Choroid plexus epithelial cell (primary cell): ENCODE measurements at regions not wholly inside any gene's neighbourhood (a gene's known extent, or its start where the extent isn't known, plus 50 kb on each side); places are given as distances from the start of the nearest gene placed in this dataset.

Experiments used
- DNase-seq: peaks from one replicate; pipeline ENCODE4 v3.0.0-alpha.2; 2010; ENCODE audit warnings: low read depth
- H3K4me3 ChIP-seq: 2 replicates; pipeline ENCODE4 v1.5.1; 2011; ENCODE audit warnings: low read depth, mild to moderate bottlenecking, control low read depth, low read length, moderate library complexity
- CTCF ChIP-seq: conservative IDR thresholded peaks from 2 replicates; pipeline ENCODE4 v1.5.1; 2011; ENCODE audit warnings: low read depth, mild to moderate bottlenecking, control low read depth, inconsistent platforms, low read length, moderate library complexity

GRCh38 chr1:117719004-117719403 lies 113.2 kb downstream of the TENT5C start:
- no peak overlapping the region for H3K4me3 ChIP-seq
- no peak for DNase-seq
- TF ChIP-seq CTCF, result no peak

GRCh38 chr1:117732065-117732797 lies 126.4 kb downstream of the TENT5C start:
- TF ChIP-seq CTCF, result no peak
- no peak for DNase-seq
- H3K4me3 ChIP-seq, result no peak overlapping the region

GRCh38 chr1:117732956-117733355 lies 127.1 kb downstream of the TENT5C start:
- no peak for DNase-seq
- no peak for TF ChIP-seq CTCF
- no peak overlapping the region for H3K4me3 ChIP-seq

GRCh38 chr1:117734403-117734802 lies 128.6 kb downstream of the TENT5C start:
- no peak for TF ChIP-seq CTCF
- no peak overlapping the region for H3K4me3 ChIP-seq
- DNase-seq, result no peak

GRCh38 chr1:117735045-117735992 lies 129.5 kb downstream of the TENT5C start:
- peak; percentile 77 for DNase-seq
- TF ChIP-seq CTCF, result no peak
- peak overlapping the region; percentile 40 for H3K4me3 ChIP-seq

GRCh38 chr1:117739504-117739903 lies 133.7 kb downstream of the TENT5C start:
- DNase-seq, result no peak
- no peak for TF ChIP-seq CTCF
- no peak overlapping the region for H3K4me3 ChIP-seq
